ENCODE measurements at regions not wholly inside any gene's neighbourhood (a gene's known extent, or its start where the extent isn't known, plus 50 kb on each side); places are given as distances from the start of the nearest gene placed in this dataset.

- no peak overlapping the region for H3K4me3 ChIP-seq
- DNase-seq (no peak), ATAC-seq (no peak)
- H3K27me3 ChIP-seq (ENCODE audit: insufficient read depth in 3 of 3, low read length in 2 of 3) = no peaks in the 10 kb centered on the region
- intact Hi-C loops (cut with DNase I) = no loop called here
- TF ChIP-seq CTCF (IDR thresholded peaks at IDR 0.05) = no peak
- no peaks in the 10 kb centered on the region for H3K9me3 ChIP-seq
- H3K4me1 ChIP-seq = no peaks in the 10 kb centered on the region
- WGBS, 3 donors = 39 to 45% (median 42%) methylated on average over 3 of the region's 3 CpGs
- no peak overlapping the region for H3K27ac ChIP-seq
- H3K36me3 ChIP-seq (ENCODE audit: insufficient read depth in 1 of 2, low read depth in 1 of 2) = no peaks in the 10 kb centered on the region
Observed at GRCh38 chr3:103372031-103372430, 937.2 kb downstream of the ZPLD1 start.

- no peak for ATAC-seq
- H3K27ac ChIP-seq = no peak overlapping the region
- H3K36me3 ChIP-seq (ENCODE audit: insufficient read depth in 1 of 2, low read depth in 1 of 2) = no peaks in the 10 kb centered on the region
- H3K4me1 ChIP-seq = no peaks in the 10 kb centered on the region
- intact Hi-C loops (cut with DNase I) = no loop called here
- H3K4me3 ChIP-seq = no peak overlapping the region
- DNase-seq = no peak
- H3K9me3 ChIP-seq = no peaks in the 10 kb centered on the region
- TF ChIP-seq CTCF (IDR thresholded peaks at IDR 0.05) = no peak
- no peaks in the 10 kb centered on the region for H3K27me3 ChIP-seq (ENCODE audit: insufficient read depth in 3 of 3, low read length in 2 of 3)
Observed at GRCh38 chr3:103380391-103380790, 945.6 kb downstream of the ZPLD1 start.

- intact Hi-C loops (cut with DNase I) = no loop called here
- Histone ChIP-seq H3K4me3 (no peak overlapping the region), H3K36me3 (ENCODE audit: insufficient read depth in 1 of 2, low read depth in 1 of 2) (no peaks in the 10 kb centered on the region), H3K9me3 (no peaks in the 10 kb centered on the region), H3K4me1 (no peaks in the 10 kb centered on the region), H3K27ac (no peak overlapping the region), H3K27me3 (ENCODE audit: insufficient read depth in 3 of 3, low read length in 2 of 3) (no peaks in the 10 kb centered on the region)
- WGBS, 3 donors = 83 to 90% (median 87%) methylated on average over 5 of the region's 5 CpGs
- ATAC-seq (no peak), DNase-seq (no peak)
- TF ChIP-seq CTCF (IDR thresholded peaks at IDR 0.05) = no peak
Observed at GRCh38 chr3:103381296-103382079, 946.7 kb downstream of the ZPLD1 start.

- ATAC-seq (no peak), DNase-seq (no peak)
- Histone ChIP-seq H3K36me3 (ENCODE audit: insufficient read depth in 1 of 2, low read depth in 1 of 2) (no peaks in the 10 kb centered on the region), H3K27me3 (ENCODE audit: insufficient read depth in 3 of 3, low read length in 2 of 3) (no peaks in the 10 kb centered on the region), H3K27ac (no peak overlapping the region), H3K9me3 (no peaks in the 10 kb centered on the region), H3K4me1 (no peaks in the 10 kb centered on the region), H3K4me3 (no peak overlapping the region)
- intact Hi-C loops (cut with DNase I) = no loop called here
- 53 to 62% (median 61%) methylated on average over 6 of the region's 6 CpGs for WGBS, 3 donors
- no peak for TF ChIP-seq CTCF (IDR thresholded peaks at IDR 0.05)
Observed at GRCh38 chr3:103385961-103386656, 951.3 kb downstream of the ZPLD1 start.

All from psoas muscle (tissue), 7 donors.